ENCODE measurements at regions not wholly inside any gene's neighbourhood (a gene's known extent, or its start where the extent isn't known, plus 50 kb on each side); places are given as distances from the start of the nearest gene placed in this dataset.

DNA sequence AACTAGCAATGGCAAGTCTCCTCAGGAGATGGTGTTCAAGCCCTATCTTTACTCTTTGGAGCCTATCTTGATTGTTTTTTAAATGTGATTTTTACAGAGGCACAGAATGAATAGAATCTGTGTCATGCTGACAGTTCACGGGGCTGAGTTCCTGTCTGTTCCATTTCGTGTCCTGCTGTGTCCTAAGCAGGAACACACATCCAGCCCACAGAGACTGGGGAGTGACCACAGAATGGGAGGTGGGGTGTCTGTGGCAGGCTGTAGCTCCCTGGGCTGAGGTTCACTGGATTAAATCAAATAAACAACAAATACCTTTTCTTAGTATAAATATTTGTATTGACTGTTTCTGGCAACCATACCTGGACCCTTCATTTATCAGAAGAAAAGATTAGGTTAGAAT is 73.4 kb upstream of the CARD11 start:
- TF ChIP-seq, protein P1, sequence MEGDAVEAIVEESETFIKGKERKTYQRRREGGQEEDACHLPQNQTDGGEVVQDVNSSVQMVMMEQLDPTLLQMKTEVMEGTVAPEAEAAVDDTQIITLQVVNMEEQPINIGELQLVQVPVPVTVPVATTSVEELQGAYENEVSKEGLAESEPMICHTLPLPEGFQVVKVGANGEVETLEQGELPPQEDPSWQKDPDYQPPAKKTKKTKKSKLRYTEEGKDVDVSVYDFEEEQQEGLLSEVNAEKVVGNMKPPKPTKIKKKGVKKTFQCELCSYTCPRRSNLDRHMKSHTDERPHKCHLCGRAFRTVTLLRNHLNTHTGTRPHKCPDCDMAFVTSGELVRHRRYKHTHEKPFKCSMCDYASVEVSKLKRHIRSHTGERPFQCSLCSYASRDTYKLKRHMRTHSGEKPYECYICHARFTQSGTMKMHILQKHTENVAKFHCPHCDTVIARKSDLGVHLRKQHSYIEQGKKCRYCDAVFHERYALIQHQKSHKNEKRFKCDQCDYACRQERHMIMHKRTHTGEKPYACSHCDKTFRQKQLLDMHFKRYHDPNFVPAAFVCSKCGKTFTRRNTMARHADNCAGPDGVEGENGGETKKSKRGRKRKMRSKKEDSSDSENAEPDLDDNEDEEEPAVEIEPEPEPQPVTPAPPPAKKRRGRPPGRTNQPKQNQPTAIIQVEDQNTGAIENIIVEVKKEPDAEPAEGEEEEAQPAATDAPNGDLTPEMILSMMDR (IDR thresholded peaks at IDR 0.05), result no peak
- TF ChIP-seq, protein P2, sequence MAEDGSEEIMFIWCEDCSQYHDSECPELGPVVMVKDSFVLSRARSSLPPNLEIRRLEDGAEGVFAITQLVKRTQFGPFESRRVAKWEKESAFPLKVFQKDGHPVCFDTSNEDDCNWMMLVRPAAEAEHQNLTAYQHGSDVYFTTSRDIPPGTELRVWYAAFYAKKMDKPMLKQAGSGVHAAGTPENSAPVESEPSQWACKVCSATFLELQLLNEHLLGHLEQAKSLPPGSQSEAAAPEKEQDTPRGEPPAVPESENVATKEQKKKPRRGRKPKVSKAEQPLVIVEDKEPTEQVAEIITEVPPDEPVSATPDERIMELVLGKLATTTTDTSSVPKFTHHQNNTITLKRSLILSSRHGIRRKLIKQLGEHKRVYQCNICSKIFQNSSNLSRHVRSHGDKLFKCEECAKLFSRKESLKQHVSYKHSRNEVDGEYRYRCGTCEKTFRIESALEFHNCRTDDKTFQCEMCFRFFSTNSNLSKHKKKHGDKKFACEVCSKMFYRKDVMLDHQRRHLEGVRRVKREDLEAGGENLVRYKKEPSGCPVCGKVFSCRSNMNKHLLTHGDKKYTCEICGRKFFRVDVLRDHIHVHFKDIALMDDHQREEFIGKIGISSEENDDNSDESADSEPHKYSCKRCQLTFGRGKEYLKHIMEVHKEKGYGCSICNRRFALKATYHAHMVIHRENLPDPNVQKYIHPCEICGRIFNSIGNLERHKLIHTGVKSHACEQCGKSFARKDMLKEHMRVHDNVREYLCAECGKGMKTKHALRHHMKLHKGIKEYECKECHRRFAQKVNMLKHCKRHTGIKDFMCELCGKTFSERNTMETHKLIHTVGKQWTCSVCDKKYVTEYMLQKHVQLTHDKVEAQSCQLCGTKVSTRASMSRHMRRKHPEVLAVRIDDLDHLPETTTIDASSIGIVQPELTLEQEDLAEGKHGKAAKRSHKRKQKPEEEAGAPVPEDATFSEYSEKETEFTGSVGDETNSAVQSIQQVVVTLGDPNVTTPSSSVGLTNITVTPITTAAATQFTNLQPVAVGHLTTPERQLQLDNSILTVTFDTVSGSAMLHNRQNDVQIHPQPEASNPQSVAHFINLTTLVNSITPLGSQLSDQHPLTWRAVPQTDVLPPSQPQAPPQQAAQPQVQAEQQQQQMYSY (CRISPR knock-in tag; IDR thresholded peaks at IDR 0.05), result no peak
- TF ChIP-seq ELF4 (CRISPR knock-in tag; IDR thresholded peaks at IDR 0.05; ENCODE audit: low read depth), result no peak

Measured in WTC11 (cell line).